ENCODE measurements at regions not wholly inside any gene's neighbourhood (a gene's known extent, or its start where the extent isn't known, plus 50 kb on each side); places are given as distances from the start of the nearest gene placed in this dataset.

GRCh38 chr2:64831134-64831976, 157.8 kb upstream of the SLC1A4 start (continued):
- peak; percentile 67; the same call in 1 of the 2 replicates for TF ChIP-seq YEATS2 (CRISPR knock-in tag; IDR thresholded peaks at IDR 0.05; ENCODE audit: borderline replicate concordance)
- TF ChIP-seq ZNF761 (CRISPR knock-in tag; conservative IDR thresholded peaks at IDR 0.05), result peak; percentile 12
- no peak for TF ChIP-seq RORA (CRISPR knock-in tag; IDR thresholded peaks at IDR 0.05)
- TF ChIP-seq, protein P1, sequence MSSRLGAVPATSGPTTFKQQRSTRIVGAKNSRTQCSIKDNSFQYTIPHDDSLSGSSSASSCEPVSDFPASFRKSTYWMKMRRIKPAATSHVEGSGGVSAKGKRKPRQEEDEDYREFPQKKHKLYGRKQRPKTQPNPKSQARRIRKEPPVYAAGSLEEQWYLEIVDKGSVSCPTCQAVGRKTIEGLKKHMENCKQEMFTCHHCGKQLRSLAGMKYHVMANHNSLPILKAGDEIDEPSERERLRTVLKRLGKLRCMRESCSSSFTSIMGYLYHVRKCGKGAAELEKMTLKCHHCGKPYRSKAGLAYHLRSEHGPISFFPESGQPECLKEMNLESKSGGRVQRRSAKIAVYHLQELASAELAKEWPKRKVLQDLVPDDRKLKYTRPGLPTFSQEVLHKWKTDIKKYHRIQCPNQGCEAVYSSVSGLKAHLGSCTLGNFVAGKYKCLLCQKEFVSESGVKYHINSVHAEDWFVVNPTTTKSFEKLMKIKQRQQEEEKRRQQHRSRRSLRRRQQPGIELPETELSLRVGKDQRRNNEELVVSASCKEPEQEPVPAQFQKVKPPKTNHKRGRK (CRISPR knock-in tag; IDR thresholded peaks at IDR 0.05), result no peak; the same call in 1 of the 2 replicates
- peak; percentile 100 for TF ChIP-seq HIVEP1 (CRISPR knock-in tag; IDR thresholded peaks at IDR 0.05)
- peak; percentile 85; the same call in 1 of the 2 replicates for TF ChIP-seq JUN (CRISPR knock-in tag; IDR thresholded peaks at IDR 0.05)
- peak; percentile 82 for TF ChIP-seq MXI1 (IDR thresholded peaks at IDR 0.05; ENCODE audit: borderline replicate concordance, low read depth, low read length)
- TF ChIP-seq ZNF33A (CRISPR knock-in tag; IDR thresholded peaks at IDR 0.05; ENCODE audit: borderline replicate concordance), result no peak
- peak; percentile 87; the same call in 1 of the 2 replicates for TF ChIP-seq ZNF557 (CRISPR knock-in tag; IDR thresholded peaks at IDR 0.05)
- no peak for TF ChIP-seq PREB (CRISPR knock-in tag; IDR thresholded peaks at IDR 0.05)
- TF ChIP-seq GTF2F1 (IDR thresholded peaks at IDR 0.05; ENCODE audit: low read length), result no peak
- TF ChIP-seq ISL2 (CRISPR knock-in tag; IDR thresholded peaks at IDR 0.05), result no peak; the same call in none of the 2 replicates
- peak; percentile 79; the same call in 1 of the 2 replicates for TF ChIP-seq MXD1 (CRISPR knock-in tag; IDR thresholded peaks at IDR 0.05)
- TF ChIP-seq, protein P2, sequence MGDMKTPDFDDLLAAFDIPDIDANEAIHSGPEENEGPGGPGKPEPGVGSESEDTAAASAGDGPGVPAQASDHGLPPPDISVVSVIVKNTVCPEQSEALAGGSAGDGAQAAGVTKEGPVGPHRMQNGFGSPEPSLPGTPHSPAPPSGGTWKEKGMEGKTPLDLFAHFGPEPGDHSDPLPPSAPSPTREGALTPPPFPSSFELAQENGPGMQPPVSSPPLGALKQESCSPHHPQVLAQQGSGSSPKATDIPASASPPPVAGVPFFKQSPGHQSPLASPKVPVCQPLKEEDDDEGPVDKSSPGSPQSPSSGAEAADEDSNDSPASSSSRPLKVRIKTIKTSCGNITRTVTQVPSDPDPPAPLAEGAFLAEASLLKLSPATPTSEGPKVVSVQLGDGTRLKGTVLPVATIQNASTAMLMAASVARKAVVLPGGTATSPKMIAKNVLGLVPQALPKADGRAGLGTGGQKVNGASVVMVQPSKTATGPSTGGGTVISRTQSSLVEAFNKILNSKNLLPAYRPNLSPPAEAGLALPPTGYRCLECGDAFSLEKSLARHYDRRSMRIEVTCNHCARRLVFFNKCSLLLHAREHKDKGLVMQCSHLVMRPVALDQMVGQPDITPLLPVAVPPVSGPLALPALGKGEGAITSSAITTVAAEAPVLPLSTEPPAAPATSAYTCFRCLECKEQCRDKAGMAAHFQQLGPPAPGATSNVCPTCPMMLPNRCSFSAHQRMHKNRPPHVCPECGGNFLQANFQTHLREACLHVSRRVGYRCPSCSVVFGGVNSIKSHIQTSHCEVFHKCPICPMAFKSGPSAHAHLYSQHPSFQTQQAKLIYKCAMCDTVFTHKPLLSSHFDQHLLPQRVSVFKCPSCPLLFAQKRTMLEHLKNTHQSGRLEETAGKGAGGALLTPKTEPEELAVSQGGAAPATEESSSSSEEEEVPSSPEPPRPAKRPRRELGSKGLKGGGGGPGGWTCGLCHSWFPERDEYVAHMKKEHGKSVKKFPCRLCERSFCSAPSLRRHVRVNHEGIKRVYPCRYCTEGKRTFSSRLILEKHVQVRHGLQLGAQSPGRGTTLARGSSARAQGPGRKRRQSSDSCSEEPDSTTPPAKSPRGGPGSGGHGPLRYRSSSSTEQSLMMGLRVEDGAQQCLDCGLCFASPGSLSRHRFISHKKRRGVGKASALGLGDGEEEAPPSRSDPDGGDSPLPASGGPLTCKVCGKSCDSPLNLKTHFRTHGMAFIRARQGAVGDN (CRISPR knock-in tag; IDR thresholded peaks at IDR 0.05), result peak; percentile 98
- no peak for TF ChIP-seq ZNF460 (CRISPR knock-in tag; IDR thresholded peaks at IDR 0.05; ENCODE audit: borderline replicate concordance)
- peak; percentile 73; the same call in 1 of the 2 replicates for TF ChIP-seq ZKSCAN8 (CRISPR knock-in tag; IDR thresholded peaks at IDR 0.05; ENCODE audit: borderline replicate concordance)
- TF ChIP-seq NR2F1 (CRISPR knock-in tag; IDR thresholded peaks at IDR 0.05), result peak; percentile 33 to 53; a peak in 3 of 4 replicates
- 0 out of 2 replicates have a peak, but pooled peaks have one; percentile 21 for TF ChIP-seq ZBTB2 (CRISPR knock-in tag; IDR thresholded peaks at IDR 0.05; ENCODE audit: low read depth)
- TF ChIP-seq ZNF567 (CRISPR knock-in tag; IDR thresholded peaks at IDR 0.05; ENCODE audit: borderline replicate concordance), result peak; percentile 66; the same call in 1 of the 2 replicates
- TF ChIP-seq SP5 (CRISPR knock-in tag; IDR thresholded peaks at IDR 0.05; ENCODE audit: borderline replicate concordance, low read depth), result 0 out of 2 replicates have a peak, but pooled peaks have one; percentile 66

Measured in HepG2 (cell line).